Adrenal gland (tissue), 5 donors: ENCODE measurements at regions not wholly inside any gene's neighbourhood (a gene's known extent, or its start where the extent isn't known, plus 50 kb on each side); places are given as distances from the start of the nearest gene placed in this dataset.

Source experiments
- POLR2A ChIP-seq, 2 donors: fragments of 450-650 bp; IDR thresholded peaks; one replicate each; pipeline ENCODE4 v1.6.1; 2017; ENCODE audit warnings: antibody characterized with exemption in 2 of 2, mild to moderate bottlenecking in 2 of 2, moderate library complexity in 1 of 2
- TF ChIP-seq, protein P1 (sequence below), 6 experiments: fragments of 450-650 bp in 4 of 6; fragments of 200-600 bp in 2 of 6; sonication (generic) in 1 of 6; IDR thresholded peaks; 1 replicate in 5 of 6; 2 replicates in 1 of 6; pipeline versions ENCODE4 v1.5.1 to v1.8.0; 2016 to 2021; ENCODE audit warnings: antibody characterized with exemption in 6 of 6, mild to moderate bottlenecking in 2 of 6, moderate library complexity in 1 of 6
- donor health status: DM: no; HTN: no; CAD: no.

GRCh38 chr2:139492131-139492680, 712.0 kb upstream of the NXPH2 start:
- TF ChIP-seq, protein P1, sequence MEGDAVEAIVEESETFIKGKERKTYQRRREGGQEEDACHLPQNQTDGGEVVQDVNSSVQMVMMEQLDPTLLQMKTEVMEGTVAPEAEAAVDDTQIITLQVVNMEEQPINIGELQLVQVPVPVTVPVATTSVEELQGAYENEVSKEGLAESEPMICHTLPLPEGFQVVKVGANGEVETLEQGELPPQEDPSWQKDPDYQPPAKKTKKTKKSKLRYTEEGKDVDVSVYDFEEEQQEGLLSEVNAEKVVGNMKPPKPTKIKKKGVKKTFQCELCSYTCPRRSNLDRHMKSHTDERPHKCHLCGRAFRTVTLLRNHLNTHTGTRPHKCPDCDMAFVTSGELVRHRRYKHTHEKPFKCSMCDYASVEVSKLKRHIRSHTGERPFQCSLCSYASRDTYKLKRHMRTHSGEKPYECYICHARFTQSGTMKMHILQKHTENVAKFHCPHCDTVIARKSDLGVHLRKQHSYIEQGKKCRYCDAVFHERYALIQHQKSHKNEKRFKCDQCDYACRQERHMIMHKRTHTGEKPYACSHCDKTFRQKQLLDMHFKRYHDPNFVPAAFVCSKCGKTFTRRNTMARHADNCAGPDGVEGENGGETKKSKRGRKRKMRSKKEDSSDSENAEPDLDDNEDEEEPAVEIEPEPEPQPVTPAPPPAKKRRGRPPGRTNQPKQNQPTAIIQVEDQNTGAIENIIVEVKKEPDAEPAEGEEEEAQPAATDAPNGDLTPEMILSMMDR (IDR thresholded peaks at IDR 0.05) = no peak
- no peak for TF ChIP-seq POLR2A (IDR thresholded peaks at IDR 0.05)
